HL-60 (cell line): ENCODE measurements at regions not wholly inside any gene's neighbourhood (a gene's known extent, or its start where the extent isn't known, plus 50 kb on each side); places are given as distances from the start of the nearest gene placed in this dataset.

Experiments used
- CTCF ChIP-seq: IDR thresholded peaks from one replicate; pipeline ENCODE4 v1.5.1; 2011; ENCODE audit warnings: low read length, control low read depth, inconsistent platforms; ENCODE audit not compliant: insufficient read depth
- POLR2AphosphoS5 ChIP-seq: IDR thresholded peaks from 2 replicates; pipeline ENCODE4 v1.6.1; 2012; ENCODE audit warnings: low read depth

GRCh38 chr6:56364827-56365339, 117.5 kb upstream of the COL21A1 start:
- no peak for TF ChIP-seq POLR2AphosphoS5
- TF ChIP-seq CTCF = no peak
